Colonic mucosa (tissue), 4 donors: ENCODE measurements at regions not wholly inside any gene's neighbourhood (a gene's known extent, or its start where the extent isn't known, plus 50 kb on each side); places are given as distances from the start of the nearest gene placed in this dataset.

Source experiments
- DNase-seq: peaks from one replicate; pipeline ENCODE4 v3.0.0-alpha.2; 2020
- H3K27ac ChIP-seq: fragments of 200-600 bp; one replicate; pipeline ENCODE4 v1.8.0; 2021
- H3K27me3 ChIP-seq: fragments of 200-600 bp; one replicate; pipeline ENCODE4 v1.8.0; 2021
- H3K36me3 ChIP-seq: fragments of 200-600 bp; one replicate; pipeline ENCODE4 v1.8.0; 2021
- H3K4me1 ChIP-seq: fragments of 200-600 bp; one replicate; pipeline ENCODE4 v1.8.0; 2021; ENCODE audit warnings: mild to moderate bottlenecking
- H3K4me3 ChIP-seq: fragments of 200-600 bp; one replicate; pipeline ENCODE4 v1.8.0; 2021
- H3K9ac ChIP-seq, 2 donors: one replicate each; pipeline ENCODE4 v1.7.0; 2013; ENCODE audit warnings: control low read depth in 2 of 2, low read depth in 2 of 2, low read length in 2 of 2
- H3K9me3 ChIP-seq: fragments of 200-600 bp; one replicate; pipeline ENCODE4 v1.8.0; 2021
- CTCF ChIP-seq: fragments of 200-600 bp; IDR thresholded peaks from one replicate; pipeline ENCODE4 v1.8.0; 2022; ENCODE audit warnings: antibody characterized with exemption, mild to moderate bottlenecking
- intact Hi-C: fragments of 100-400 bp; cut with DNase I; formaldehyde crosslinking; loops from one replicate; pipeline ENCODE4 v1.14.1; 2022
- donor health status: healthy.
- donor health status: DM: no; HTN: no; CAD: no.
- donor health status: DM: no; HTN: no; CAD: no.

DNA sequence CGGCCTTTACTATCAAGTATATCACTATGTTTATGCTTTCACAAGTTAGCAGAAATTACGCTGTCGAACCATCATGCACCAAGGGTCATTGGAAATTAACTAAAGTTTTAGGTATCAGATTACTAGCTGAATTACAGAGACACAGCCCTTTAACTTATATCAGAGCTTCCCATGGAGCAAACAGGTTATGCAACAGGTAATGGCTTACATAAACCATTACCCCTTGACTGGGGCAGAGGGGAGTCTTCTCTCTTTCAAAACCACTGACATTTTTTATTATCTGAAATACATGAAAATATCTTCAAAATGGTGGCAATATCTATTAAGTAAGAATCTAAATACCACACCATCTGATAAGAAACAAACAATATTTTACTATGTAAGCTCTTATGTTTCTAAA is 1692.9 kb upstream of the SLC10A2 start:
- Histone ChIP-seq H3K4me1 (no peaks in the 10 kb centered on the region), H3K4me3 (no peak overlapping the region), H3K36me3 (no peaks in the 10 kb centered on the region), H3K27me3 (no peaks in the 10 kb centered on the region), H3K9me3 (no peaks in the 10 kb centered on the region), H3K27ac (no peak overlapping the region), H3K9ac (no peak overlapping the region)
- TF ChIP-seq CTCF, result no peak
- intact Hi-C loops, result no loop called here
- DNase-seq, result no peak

- no peak overlapping the region for H3K4me3 ChIP-seq
- H3K27me3 ChIP-seq, result no peaks in the 10 kb centered on the region
- TF ChIP-seq CTCF, result no peak
- H3K9me3 ChIP-seq, result no peaks in the 10 kb centered on the region
- no peaks in the 10 kb centered on the region for H3K4me1 ChIP-seq
- H3K9ac ChIP-seq, result no peak overlapping the region
- intact Hi-C loops, result no loop called here
- no peaks in the 10 kb centered on the region for H3K36me3 ChIP-seq
- H3K27ac ChIP-seq, result no peak overlapping the region
- DNase-seq, result no peak
Observed at GRCh38 chr13:104757712-104758111, 1691.5 kb upstream of the SLC10A2 start.

DNA sequence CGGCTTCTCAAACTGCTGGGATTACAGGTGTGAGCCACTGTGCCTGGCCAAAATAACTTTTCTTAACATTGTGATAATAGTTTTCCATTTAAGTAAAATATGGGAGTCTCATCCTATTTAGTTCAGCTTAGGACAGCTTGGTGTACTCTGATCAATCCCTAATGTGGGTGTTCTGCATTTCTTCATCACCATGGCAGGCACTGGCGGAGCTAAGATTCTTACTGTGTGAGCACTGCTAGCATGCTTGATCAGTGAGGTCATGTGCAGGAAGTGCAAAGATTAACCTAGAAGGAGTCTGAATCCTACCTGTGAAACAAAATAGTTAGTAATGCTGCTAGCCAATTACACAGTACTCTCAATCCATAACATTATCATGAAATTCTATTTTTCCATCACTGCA is 1684.2 kb upstream of the SLC10A2 start:
- Histone ChIP-seq H3K27ac (no peak overlapping the region), H3K36me3 (no peaks in the 10 kb centered on the region), H3K9me3 (no peaks in the 10 kb centered on the region), H3K4me3 (no peak overlapping the region), H3K4me1 (no peaks in the 10 kb centered on the region), H3K9ac (no peak overlapping the region), H3K27me3 (no peaks in the 10 kb centered on the region)
- intact Hi-C loops, result no loop called here
- no peak for TF ChIP-seq CTCF
- DNase-seq, result no peak

DNA sequence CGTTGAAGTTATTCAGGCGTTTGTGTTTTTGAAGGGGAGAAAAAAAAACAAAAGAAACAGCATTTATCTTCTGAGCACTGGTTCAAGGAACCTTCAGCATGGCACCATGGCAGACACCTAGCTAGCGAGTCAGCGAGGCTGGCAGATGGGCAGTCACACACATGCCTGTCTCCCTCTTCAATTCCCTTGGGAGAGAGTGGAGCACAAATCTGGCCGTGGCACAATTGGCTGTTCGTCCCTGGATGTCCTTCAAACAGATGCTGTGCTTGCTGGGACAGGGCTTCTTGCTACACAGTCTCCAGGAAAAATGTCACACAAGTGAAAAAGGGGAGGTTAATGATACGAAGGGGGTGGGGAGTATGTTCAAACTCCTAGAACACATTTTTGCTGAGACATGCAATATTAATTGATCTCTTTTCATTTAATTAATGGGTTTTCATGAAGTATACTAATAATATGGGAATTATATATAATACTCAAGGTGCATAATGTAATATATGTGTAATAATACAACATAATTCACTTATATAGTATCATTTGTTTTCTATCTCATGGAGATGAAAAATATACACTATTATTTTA is 1674.5 kb upstream of the SLC10A2 start:
- no peak overlapping the region for H3K4me3 ChIP-seq
- no peak overlapping the region for H3K27ac ChIP-seq
- no peak for DNase-seq
- H3K9ac ChIP-seq, result no peak overlapping the region
- TF ChIP-seq CTCF, result no peak
- no peaks in the 10 kb centered on the region for H3K4me1 ChIP-seq
- no peaks in the 10 kb centered on the region for H3K27me3 ChIP-seq
- no peaks in the 10 kb centered on the region for H3K36me3 ChIP-seq
- no peaks in the 10 kb centered on the region for H3K9me3 ChIP-seq
- intact Hi-C loops, result no loop called here

DNA sequence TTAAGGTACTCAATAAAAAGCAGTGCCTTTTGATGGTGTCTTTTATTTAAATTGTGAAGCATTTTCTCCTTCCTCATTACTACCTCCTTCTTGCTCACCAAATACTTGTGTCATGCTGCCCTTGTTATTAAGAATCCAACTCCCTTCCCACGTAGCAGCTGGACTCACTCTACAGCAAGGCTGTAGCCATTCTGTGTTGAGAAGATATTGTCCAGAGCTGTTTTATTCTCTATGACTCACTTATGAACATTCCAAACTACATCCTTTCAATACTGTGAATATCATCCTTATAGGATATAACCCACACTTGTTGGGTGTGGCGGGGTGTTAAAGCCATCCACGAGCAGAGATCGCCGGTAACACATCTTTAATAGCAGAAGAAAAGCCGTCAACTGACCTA is 1671.5 kb upstream of the SLC10A2 start:
- no peaks in the 10 kb centered on the region for H3K36me3 ChIP-seq
- H3K4me3 ChIP-seq, result no peak overlapping the region
- H3K4me1 ChIP-seq, result no peaks in the 10 kb centered on the region
- no peaks in the 10 kb centered on the region for H3K27me3 ChIP-seq
- no peak overlapping the region for H3K9ac ChIP-seq
- H3K9me3 ChIP-seq, result no peaks in the 10 kb centered on the region
- H3K27ac ChIP-seq, result no peak overlapping the region
- DNase-seq, result no peak
- no peak for TF ChIP-seq CTCF
- intact Hi-C loops, result no loop called here
